ENCODE measurements at regions not wholly inside any gene's neighbourhood (a gene's known extent, or its start where the extent isn't known, plus 50 kb on each side); places are given as distances from the start of the nearest gene placed in this dataset.

DNA sequence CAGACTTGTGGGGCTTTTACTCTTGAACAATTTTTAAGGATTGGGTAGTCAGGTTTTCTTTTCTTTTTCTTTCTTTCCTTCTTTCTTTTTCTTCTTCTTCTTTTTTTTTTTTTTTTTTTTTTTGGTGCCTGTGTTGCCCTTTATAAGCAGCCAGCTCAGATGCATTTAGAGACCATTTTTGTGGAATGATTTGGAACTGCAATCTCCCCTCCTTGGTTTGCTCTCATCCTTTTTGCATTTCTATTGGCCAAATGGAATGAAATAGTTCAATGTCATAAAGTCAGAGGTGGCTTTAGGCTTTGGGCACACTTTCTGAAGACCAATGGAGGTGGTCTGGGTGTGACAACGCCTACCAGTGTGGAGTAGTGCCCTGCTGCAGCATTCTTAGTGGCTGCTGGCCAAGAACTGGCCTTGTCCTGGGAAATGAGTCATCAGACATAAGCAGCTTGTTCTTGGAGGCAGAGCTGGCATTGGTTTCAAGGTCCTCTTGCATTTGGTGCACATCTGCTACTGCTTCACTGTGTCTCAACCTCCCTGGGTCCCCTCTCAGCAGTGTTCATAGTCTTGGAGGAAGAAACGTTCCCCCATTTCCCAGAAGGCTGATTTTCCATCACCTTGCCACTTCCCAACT lies 84.5 kb downstream of the CT47B1 start:
- H3K27ac ChIP-seq: no peak overlapping the region

DNA sequence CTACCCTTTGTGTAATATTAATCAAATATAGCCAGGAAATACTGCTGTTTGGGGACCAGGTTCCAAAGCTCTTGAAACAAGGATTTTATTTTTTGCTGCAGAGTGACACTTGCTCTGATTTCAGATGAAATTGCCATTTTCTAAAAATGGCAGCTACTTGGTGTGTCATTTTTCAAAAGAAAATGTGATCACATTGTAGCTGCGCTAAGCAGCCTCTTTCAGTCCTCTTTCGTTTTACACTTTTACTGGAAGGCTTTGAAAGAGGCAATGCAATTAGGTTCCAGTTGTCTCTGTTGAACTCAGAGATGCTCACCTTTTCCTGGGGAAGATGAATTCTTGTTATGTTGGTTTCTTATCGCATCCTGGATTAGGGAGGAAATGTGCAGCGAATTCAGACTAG lies 85.1 kb downstream of the CT47B1 start:
- no peak overlapping the region for H3K27ac ChIP-seq
- no peak for TF ChIP-seq ZFX (IDR thresholded peaks at IDR 0.05; ENCODE audit: borderline replicate concordance)

More for the DNA sequence above, 84.5 kb downstream of the CT47B1 start:
- no peak for TF ChIP-seq CTCF (IDR thresholded peaks at IDR 0.05)
- no peak for TF ChIP-seq ZFX (IDR thresholded peaks at IDR 0.05; ENCODE audit: borderline replicate concordance)

GRCh38 chrX:120790118-120790517 lies 85.5 kb downstream of the CT47B1 start:
- no peak overlapping the region for H3K27ac ChIP-seq
- peak; percentile 70 for TF ChIP-seq CTCF (IDR thresholded peaks at IDR 0.05)
- TF ChIP-seq ZFX (IDR thresholded peaks at IDR 0.05; ENCODE audit: borderline replicate concordance): no peak

- no peak for TF ChIP-seq ZFX (IDR thresholded peaks at IDR 0.05; ENCODE audit: borderline replicate concordance)
- no peak for TF ChIP-seq CTCF (IDR thresholded peaks at IDR 0.05)
- H3K27ac ChIP-seq: no peak overlapping the region
These were observed 94.3 kb downstream of the CT47B1 start for GRCh38 chrX:120781403-120781802.

DNA sequence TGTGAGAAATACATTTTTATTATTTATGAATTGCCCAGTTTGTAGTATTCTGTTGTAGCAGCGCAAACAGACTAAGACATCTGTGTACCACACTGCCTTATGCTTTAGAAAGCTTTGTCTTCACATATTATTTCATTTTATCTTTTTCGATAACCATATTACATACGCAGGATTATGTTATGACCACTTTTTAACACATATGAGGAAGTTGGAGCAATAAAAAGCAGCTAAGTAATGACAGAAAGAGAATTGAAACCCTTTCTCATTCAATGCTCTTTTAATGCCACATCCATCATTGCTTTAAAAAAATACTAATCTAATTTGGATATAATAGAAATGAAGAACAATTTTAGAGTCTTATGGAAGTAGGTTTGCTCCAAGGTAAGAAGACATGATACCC lies 99.7 kb downstream of the CT47B1 start:
- TF ChIP-seq ZFX (IDR thresholded peaks at IDR 0.05; ENCODE audit: borderline replicate concordance) (no peak), CTCF (IDR thresholded peaks at IDR 0.05) (no peak)

GRCh38 chrX:120774606-120775005 lies 101.1 kb downstream of the CT47B1 start:
- no peak overlapping the region for H3K27ac ChIP-seq
- TF ChIP-seq CTCF (IDR thresholded peaks at IDR 0.05): no peak
- TF ChIP-seq ZFX (IDR thresholded peaks at IDR 0.05; ENCODE audit: borderline replicate concordance): no peak

More for the DNA sequence above, 99.7 kb downstream of the CT47B1 start:
- H3K27ac ChIP-seq: no peak overlapping the region

DNA sequence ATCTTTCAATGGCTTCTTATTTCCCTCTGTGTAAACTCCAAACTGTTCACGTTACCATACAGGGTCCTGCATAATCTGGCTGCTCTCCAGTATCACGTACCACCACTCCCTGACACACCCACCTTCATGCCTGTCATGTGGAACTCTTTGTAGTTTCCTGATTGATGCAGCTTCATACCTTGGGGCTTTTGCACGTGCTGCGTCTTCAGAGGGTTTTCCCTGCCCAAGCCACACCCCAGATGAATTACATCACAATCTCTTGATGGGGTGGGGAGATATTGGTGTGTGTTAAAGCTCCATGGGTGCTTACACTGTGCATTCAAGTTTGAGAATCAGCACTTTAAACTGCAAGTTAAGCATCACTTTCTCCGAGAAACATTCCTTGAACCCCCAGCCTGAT lies 101.9 kb downstream of the CT47B1 start:
- no peak overlapping the region for H3K27ac ChIP-seq
- TF ChIP-seq ZFX (IDR thresholded peaks at IDR 0.05; ENCODE audit: borderline replicate concordance) (no peak), CTCF (IDR thresholded peaks at IDR 0.05) (no peak)

All from 22Rv1 (cell line).